IMR-90 (cell line): ENCODE measurements at regions not wholly inside any gene's neighbourhood (a gene's known extent, or its start where the extent isn't known, plus 50 kb on each side); places are given as distances from the start of the nearest gene placed in this dataset.

ENCODE experiments used
- ATAC-seq: fragments of 200-7000 bp; cut with Tn5 transposase; 2 replicates; pipeline ENCODE4 v1.9.1; 2020; ENCODE audit warnings: low read depth, mild to moderate bottlenecking, moderate library complexity
- BruUV-seq: library from RNA; stranded (reverse); fragments of 400-500 nt; replicated peaks from 2 replicates; lab custom pipeline; 2021; lab: Mats Ljungman, UMichigan
- CTCF ChIA-PET: fragments of 300-600 bp; formaldehyde crosslinking; extraction: SDS; loops from one replicate; lab custom pipeline; 2021; ENCODE audit warnings: antibody characterized with exemption; lab: Yijun Ruan, JAX
- POLR2A ChIA-PET: fragments of 300-600 bp; sonication (Branson Sonifier 250); formaldehyde crosslinking; loops from one replicate; lab custom pipeline; 2022; ENCODE audit warnings: antibody characterized with exemption; ENCODE audit not compliant: unreplicated experiment; lab: Charles Lee
- DNase-seq: peaks from one replicate; pipeline ENCODE4 v3.0.0; 2013
- H2AFZ ChIP-seq: replicated peaks from 2 replicates; pipeline ENCODE3; 2013; ENCODE audit warnings: low read length, mild to moderate bottlenecking; ENCODE audit not compliant: poor library complexity
- H2AK5ac ChIP-seq: 2 replicates; pipeline ENCODE4 v1.6.1; 2013; ENCODE audit warnings: low read depth, low read length, inconsistent platforms
- H2AK9ac ChIP-seq: replicated peaks from 2 replicates; pipeline ENCODE3; 2013; ENCODE audit warnings: mild to moderate bottlenecking, low read depth, low read length, moderate library complexity; ENCODE audit not compliant: poor library complexity
- H2BK120ac ChIP-seq: 2 replicates; pipeline ENCODE4 v1.6.1; 2013; ENCODE audit warnings: low read depth, low read length, inconsistent platforms
- H2BK15ac ChIP-seq: 3 replicates; pipeline ENCODE4 v1.6.1; 2013; ENCODE audit warnings: low read depth, low read length, inconsistent platforms
- H2BK20ac ChIP-seq: 2 replicates; pipeline ENCODE4 v1.6.1; 2013; ENCODE audit warnings: low read depth, mild to moderate bottlenecking, inconsistent platforms, low read length, moderate library complexity
- H2BK5ac ChIP-seq: 2 replicates; pipeline ENCODE4 v1.6.1; 2013; ENCODE audit warnings: mild to moderate bottlenecking, low read depth, low read length, inconsistent platforms; ENCODE audit not compliant: poor library complexity, severe bottlenecking
- H3K14ac ChIP-seq: replicated peaks from 2 replicates; pipeline ENCODE4 v1.6.1; 2013; ENCODE audit warnings: low read depth, low read length, inconsistent platforms
- H3K18ac ChIP-seq: 2 replicates; pipeline ENCODE4 v1.6.1; 2013; ENCODE audit warnings: low read depth, low read length, control low read depth
- H3K23ac ChIP-seq: 2 replicates; pipeline ENCODE4 v1.6.1; 2013; ENCODE audit warnings: low read depth, low read length, inconsistent platforms
- H3K27ac ChIP-seq: 2 replicates; pipeline ENCODE4 v1.5.1; 2013; ENCODE audit warnings: mild to moderate bottlenecking, control low read depth, low read length; ENCODE audit not compliant: insufficient read depth
- H3K27me3 ChIP-seq: 2 replicates; pipeline ENCODE4 v1.6.1; 2013; ENCODE audit warnings: low read length; ENCODE audit not compliant: control insufficient read depth, insufficient read depth
- H3K36me3 ChIP-seq: 2 replicates; pipeline ENCODE4 v1.6.1; 2013; ENCODE audit warnings: low read length, mixed read lengths; ENCODE audit not compliant: control insufficient read depth, insufficient read depth
- H3K4ac ChIP-seq: 2 replicates; pipeline ENCODE4 v1.6.1; 2013; ENCODE audit warnings: low read depth, low read length, inconsistent platforms
- H3K4me1 ChIP-seq: 2 replicates; pipeline ENCODE4 v1.6.1; 2013; ENCODE audit warnings: low read length, mixed read lengths; ENCODE audit not compliant: control insufficient read depth, insufficient read depth
- H3K4me2 ChIP-seq: 2 replicates; pipeline ENCODE4 v1.6.1; 2013; ENCODE audit warnings: low read depth, mild to moderate bottlenecking, control low read depth, low read length, moderate library complexity
- H3K4me3 ChIP-seq: 2 replicates; pipeline ENCODE4 v1.5.1; 2013; ENCODE audit warnings: low read depth, mild to moderate bottlenecking, control low read depth, low read length, moderate library complexity; ENCODE audit not compliant: insufficient read depth
- H3K56ac ChIP-seq: 2 replicates; pipeline ENCODE4 v1.6.1; 2013; ENCODE audit warnings: low read length, inconsistent platforms; ENCODE audit not compliant: insufficient read depth; ENCODE audit errors: extremely low read depth
- H3K79me1 ChIP-seq, 2 experiments: 2 replicates each; pipeline ENCODE4 v1.6.1; 2013; ENCODE audit warnings: low read length in 2 of 2, inconsistent platforms in 1 of 2, low read depth in 1 of 2
- H3K9ac ChIP-seq: 2 replicates; pipeline ENCODE4 v1.6.1; 2013; ENCODE audit warnings: low read depth, low read length, control low read depth
- H3K9me1 ChIP-seq: 2 replicates; pipeline ENCODE4 v1.6.1; 2013; ENCODE audit warnings: low read length, inconsistent platforms; ENCODE audit not compliant: insufficient read depth
- H3K9me3 ChIP-seq: 2 replicates; pipeline ENCODE4 v1.6.1; 2013; ENCODE audit warnings: low read length; ENCODE audit not compliant: control insufficient read depth, insufficient read depth
- H4K20me1 ChIP-seq: 2 replicates; pipeline ENCODE4 v1.6.1; 2013; ENCODE audit warnings: low read length, inconsistent platforms; ENCODE audit not compliant: insufficient read depth
- H4K5ac ChIP-seq: 2 replicates; pipeline ENCODE4 v1.6.1; 2013; ENCODE audit warnings: mild to moderate bottlenecking, low read depth, low read length, control low read depth
- H4K8ac ChIP-seq, 2 experiments: 2 replicates each; pipeline ENCODE4 v1.6.1; 2013; ENCODE audit warnings: low read depth in 2 of 2, low read length in 2 of 2, control low read depth in 1 of 2, inconsistent platforms in 1 of 2
- H4K91ac ChIP-seq: 2 replicates; pipeline ENCODE4 v1.6.1; 2013; ENCODE audit warnings: low read depth, low read length, inconsistent platforms; ENCODE audit not compliant: insufficient read depth
- BHLHE40 ChIP-seq: fragments of 150-350 bp; IDR thresholded peaks from 2 replicates; pipeline ENCODE4 v1.6.1; 2016; ENCODE audit warnings: mild to moderate bottlenecking, low read depth, low read length
- CEBPB ChIP-seq: IDR thresholded peaks from 2 replicates; pipeline ENCODE4 v1.6.1; 2012; ENCODE audit warnings: low read depth, low read length, improper control_type of control experiment
- CHD1 ChIP-seq: IDR thresholded peaks from 2 replicates; pipeline ENCODE4 v1.6.1; 2012; ENCODE audit warnings: low read depth, low read length, improper control_type of control experiment
- CTCF ChIP-seq: conservative IDR thresholded peaks from 2 replicates; pipeline ENCODE4 v1.5.1; 2012; ENCODE audit warnings: mild to moderate bottlenecking, low read depth, low read length, improper control_type of control experiment
- ELK1 ChIP-seq: fragments of 150-350 bp; IDR thresholded peaks from 2 replicates; pipeline ENCODE4 v1.6.1; 2016; ENCODE audit warnings: low read depth, mild to moderate bottlenecking, low read length, moderate library complexity, borderline replicate concordance
- FOS ChIP-seq: fragments of 150-350 bp; IDR thresholded peaks from 2 replicates; pipeline ENCODE4 v1.6.1; 2016; ENCODE audit warnings: low read depth, low read length
- MAFK ChIP-seq: IDR thresholded peaks from 2 replicates; pipeline ENCODE4 v1.6.1; 2012; ENCODE audit warnings: low read depth, low read length, improper control_type of control experiment
- MAZ ChIP-seq: IDR thresholded peaks from 2 replicates; pipeline ENCODE4 v1.6.1; 2012; ENCODE audit warnings: low read depth, mild to moderate bottlenecking, low read length, improper control_type of control experiment, moderate library complexity, borderline replicate concordance
- MXI1 ChIP-seq: IDR thresholded peaks from 2 replicates; pipeline ENCODE4 v1.6.1; 2012; ENCODE audit warnings: low read depth, mild to moderate bottlenecking, low read length, moderate library complexity, borderline replicate concordance
- NFE2L2 ChIP-seq: fragments of 150-350 bp; IDR thresholded peaks from 2 replicates; pipeline ENCODE4 v1.6.1; 2016; ENCODE audit warnings: low read depth, mild to moderate bottlenecking, low read length
- POLR2A ChIP-seq: IDR thresholded peaks from 2 replicates; pipeline ENCODE4 v1.6.1; 2012; ENCODE audit warnings: mild to moderate bottlenecking, low read depth, low read length
- RAD21 ChIP-seq: IDR thresholded peaks from 2 replicates; pipeline ENCODE4 v1.6.1; 2012; ENCODE audit warnings: low read length, improper control_type of control experiment
- RCOR1 ChIP-seq: IDR thresholded peaks from 2 replicates; pipeline ENCODE4 v1.6.1; 2012; ENCODE audit warnings: mild to moderate bottlenecking, low read length, improper control_type of control experiment; ENCODE audit not compliant: insufficient replicate concordance
- RFX5 ChIP-seq: IDR thresholded peaks from 2 replicates; pipeline ENCODE4 v1.8.0; 2012; ENCODE audit warnings: low read depth, mild to moderate bottlenecking, low read length, moderate library complexity
- SMC3 ChIP-seq: fragments of 150-350 bp; IDR thresholded peaks from 2 replicates; pipeline ENCODE4 v1.6.1; 2016; ENCODE audit warnings: low read depth, mild to moderate bottlenecking, antibody characterized with exemption, low read length, moderate library complexity
- USF2 ChIP-seq: fragments of 150-350 bp; IDR thresholded peaks from 2 replicates; pipeline ENCODE4 v1.6.1; 2017; ENCODE audit warnings: mild to moderate bottlenecking, antibody characterized with exemption, low read length, low read depth
- WGBS, 2 experiments: methylation state at CpG; one replicate each; pipeline versions ENCODE4 v1.1.5 to v1.1.7; 2013; ENCODE audit warnings: missing lambda C conversion rate in 2 of 2; ENCODE audit not compliant: insufficient read length in 1 of 2; ENCODE audit errors: extremely low coverage in 2 of 2; 5-methylcytosine and 5-hydroxymethylcytosine counted together
- dilution Hi-C: fragments of 300-500 bp; cut with HindIII; formaldehyde crosslinking; loops from one replicate; pipeline ENCODE4 v1.14.3; 2018; ENCODE audit warnings: low sequenced_read_pairs; ENCODE audit not compliant: unreplicated experiment
- in situ Hi-C: fragments of 300-500 bp; cut with MboI; formaldehyde crosslinking; loops from 3 replicates; pipeline ENCODE4 v1.14.3; 2019; ENCODE audit warnings: low sequenced_read_pairs, inconsistent platforms, mixed read lengths
- intact Hi-C: fragments of 100-400 bp; cut with micrococcal nuclease; formaldehyde crosslinking; loops from 2 replicates; pipeline ENCODE4 v1.10.0; 2022

GRCh38 chr15:75136758-75137157 is 64.9 kb upstream of the C15orf39 start:
- Histone ChIP-seq H3K27ac (no peak overlapping the region), H2AFZ (no peak overlapping the region), H4K5ac (no peak overlapping the region), H3K4me3 (no peak overlapping the region), H3K56ac (no peak overlapping the region), H3K18ac (no peak overlapping the region), H3K14ac (no peak overlapping the region), H2BK120ac (no peak overlapping the region), H3K79me1 (no peaks in the 10 kb centered on the region), H3K4me1 (no peaks in the 10 kb centered on the region), H3K23ac (no peak overlapping the region), H2BK20ac (no peak overlapping the region), H2BK5ac (no peak overlapping the region), H2BK15ac (no peak overlapping the region), H3K9me3 (no peaks in the 10 kb centered on the region), H2AK5ac (no peak overlapping the region), H3K9ac (no peak overlapping the region), H3K4ac (no peak overlapping the region), H3K4me2 (no peak overlapping the region), H3K36me3 (no peaks in the 10 kb centered on the region), H4K20me1 (no peaks in the 10 kb centered on the region), H3K9me1 (no peaks in the 10 kb centered on the region), H4K8ac (no peak overlapping the region), H2AK9ac (no peak overlapping the region), H3K27me3 (peaks cover 27% of the 10 kb centered on the region), H4K91ac (no peak overlapping the region)
- TF ChIP-seq SMC3: no peak
- TF ChIP-seq MAZ: no peak
- no peak for TF ChIP-seq USF2
- no peak for TF ChIP-seq CTCF
- TF ChIP-seq NFE2L2: no peak
- no peak for TF ChIP-seq MAFK
- no peak for TF ChIP-seq CHD1
- TF ChIP-seq RAD21: no peak
- no peak for TF ChIP-seq BHLHE40
- TF ChIP-seq ELK1: no peak
- no peak for TF ChIP-seq MXI1
- no peak for TF ChIP-seq RFX5
- TF ChIP-seq CEBPB: no peak
- TF ChIP-seq POLR2A: no peak
- TF ChIP-seq FOS: no peak
- no peak for TF ChIP-seq RCOR1
- no CpG with 5 or more reads among the region's 2 CpGs for WGBS, 2 experiments
- BruUV-seq: no TSS peak
- dilution Hi-C loops: no loop called here
- in situ Hi-C loops: no loop called here
- DNase-seq (no peak), ATAC-seq (no peak)
- POLR2A ChIA-PET: no interaction called here
- intact Hi-C loops: no loop called here
- CTCF ChIA-PET: no interaction called here
